Osteoblast (primary cell): ENCODE measurements at regions not wholly inside any gene's neighbourhood (a gene's known extent, or its start where the extent isn't known, plus 50 kb on each side); places are given as distances from the start of the nearest gene placed in this dataset.

Experiments
- DNase-seq: peaks from one replicate; pipeline ENCODE4 v3.0.0; 2011; ENCODE audit warnings: low spot score, mixed read lengths; ENCODE audit not compliant: insufficient read length; ENCODE audit errors: missing footprints
- H2AFZ ChIP-seq: 2 replicates; pipeline ENCODE4 v1.6.0; 2011; ENCODE audit warnings: mild to moderate bottlenecking, low read length
- H3K27ac ChIP-seq: 2 replicates; pipeline ENCODE4 v1.5.1; 2011; ENCODE audit warnings: mild to moderate bottlenecking, low read depth, low read length, moderate library complexity
- H3K27me3 ChIP-seq: 2 replicates; pipeline ENCODE4 v1.6.0; 2012; ENCODE audit warnings: mild to moderate bottlenecking, control low read depth, inconsistent platforms, low read length, moderate library complexity; ENCODE audit not compliant: insufficient read depth
- H3K36me3 ChIP-seq: 2 replicates; pipeline ENCODE4 v1.5.1; 2011; ENCODE audit warnings: mild to moderate bottlenecking, low read length, control low read depth, moderate library complexity; ENCODE audit not compliant: insufficient read depth
- H3K4me1 ChIP-seq: 2 replicates; pipeline ENCODE4 v1.5.1; 2011; ENCODE audit warnings: mild to moderate bottlenecking, low read length, control low read depth, moderate library complexity; ENCODE audit not compliant: insufficient read depth
- H3K4me2 ChIP-seq: 2 replicates; pipeline ENCODE4 v1.6.0; 2011; ENCODE audit warnings: mild to moderate bottlenecking, low read length; ENCODE audit not compliant: insufficient read depth
- H3K4me3 ChIP-seq: fragments of 200-600 bp; sonication (generic); 3 replicates; pipeline ENCODE4 v1.5.1; 2012; ENCODE audit warnings: mild to moderate bottlenecking, low read length, inconsistent platforms; ENCODE audit not compliant: insufficient read depth
- H3K79me2 ChIP-seq: 2 replicates; pipeline ENCODE4 v1.6.0; 2012; ENCODE audit warnings: mild to moderate bottlenecking, low read length, control low read depth, inconsistent platforms; ENCODE audit not compliant: insufficient read depth
- H3K9me3 ChIP-seq: 2 replicates; pipeline ENCODE4 v1.5.1; 2011; ENCODE audit warnings: low read depth, low read length, control low read depth
- H4K20me1 ChIP-seq: 2 replicates; pipeline ENCODE4 v1.6.0; 2012; ENCODE audit warnings: mild to moderate bottlenecking, low read length, control low read depth; ENCODE audit not compliant: insufficient read depth
- CTCF ChIP-seq: IDR thresholded peaks from 2 replicates; pipeline ENCODE4 v1.5.1; 2011; ENCODE audit warnings: mild to moderate bottlenecking, low read depth, low read length, moderate library complexity; ENCODE audit errors: extremely low read depth

- Histone ChIP-seq H3K4me3 (no peak overlapping the region), H2AFZ (no peak overlapping the region), H3K4me2 (no peak overlapping the region), H3K27me3 (no peaks in the 10 kb centered on the region), H3K36me3 (no peaks in the 10 kb centered on the region), H3K27ac (no peak overlapping the region), H3K79me2 (no peaks in the 10 kb centered on the region), H4K20me1 (no peaks in the 10 kb centered on the region), H3K4me1 (no peaks in the 10 kb centered on the region), H3K9me3 (no peaks in the 10 kb centered on the region)
- no peak for TF ChIP-seq CTCF
- no peak for DNase-seq
These were observed 433.9 kb upstream of the MAF start for GRCh38 chr16:80034469-80034826.

- no peaks in the 10 kb centered on the region for H4K20me1 ChIP-seq
- no peaks in the 10 kb centered on the region for H3K9me3 ChIP-seq
- no peak overlapping the region for H3K27ac ChIP-seq
- no peak for DNase-seq
- no peak overlapping the region for H3K4me2 ChIP-seq
- no peaks in the 10 kb centered on the region for H3K4me1 ChIP-seq
- no peak for TF ChIP-seq CTCF
- no peak overlapping the region for H3K4me3 ChIP-seq
- H3K79me2 ChIP-seq = no peaks in the 10 kb centered on the region
- H3K36me3 ChIP-seq = no peaks in the 10 kb centered on the region
- no peaks in the 10 kb centered on the region for H3K27me3 ChIP-seq
- H2AFZ ChIP-seq = no peak overlapping the region
These were observed 433.4 kb upstream of the MAF start for GRCh38 chr16:80033783-80034468.

GRCh38 chr16:80029761-80030481 lies 429.4 kb upstream of the MAF start:
- no peaks in the 10 kb centered on the region for H3K36me3 ChIP-seq
- H3K4me1 ChIP-seq = peaks cover 8% of the 10 kb centered on the region
- no peaks in the 10 kb centered on the region for H3K27me3 ChIP-seq
- TF ChIP-seq CTCF = no peak
- no peaks in the 10 kb centered on the region for H3K9me3 ChIP-seq
- no peak overlapping the region for H3K4me3 ChIP-seq
- no peaks in the 10 kb centered on the region for H3K79me2 ChIP-seq
- no peak overlapping the region for H3K4me2 ChIP-seq
- no peaks in the 10 kb centered on the region for H4K20me1 ChIP-seq
- no peak for DNase-seq
- H2AFZ ChIP-seq = no peak overlapping the region
- H3K27ac ChIP-seq = no peak overlapping the region

- H3K27ac ChIP-seq = no peak overlapping the region
- no peaks in the 10 kb centered on the region for H3K79me2 ChIP-seq
- H3K9me3 ChIP-seq = no peaks in the 10 kb centered on the region
- DNase-seq = no peak
- H2AFZ ChIP-seq = no peak overlapping the region
- H3K4me2 ChIP-seq = no peak overlapping the region
- H4K20me1 ChIP-seq = no peaks in the 10 kb centered on the region
- no peaks in the 10 kb centered on the region for H3K27me3 ChIP-seq
- peaks cover 8% of the 10 kb centered on the region for H3K4me1 ChIP-seq
- H3K4me3 ChIP-seq = no peak overlapping the region
- TF ChIP-seq CTCF = no peak
- H3K36me3 ChIP-seq = no peaks in the 10 kb centered on the region
These were observed 428.8 kb upstream of the MAF start for GRCh38 chr16:80029381-80029630.
